GM21737 (cell line): ENCODE measurements at regions not wholly inside any gene's neighbourhood (a gene's known extent, or its start where the extent isn't known, plus 50 kb on each side); places are given as distances from the start of the nearest gene placed in this dataset.
"Not testable (repeated sequence)": the region's sequence is repeated elsewhere in the genome, so short reads cannot be mapped to it uniquely, and the experiment has no call there.

Experiments
- ATAC-seq: cut with Tn5 transposase; IDR thresholded peaks from one replicate; pipeline ENCODE4 v1.9.1; 2021; ENCODE audit warnings: mild to moderate bottlenecking, moderate library complexity; ENCODE audit not compliant: unreplicated experiment

- no peak for ATAC-seq
These were observed 121.2 kb upstream of the RANBP3L start for GRCh38 chr5:36422952-36423351.

- no peak for ATAC-seq
These were observed 122.0 kb upstream of the RANBP3L start for GRCh38 chr5:36423578-36424307.

GRCh38 chr5:36426070-36426469, 124.4 kb upstream of the RANBP3L start:
- not testable (repeated sequence) for ATAC-seq

- ATAC-seq, result no peak
These were observed 133.8 kb upstream of the RANBP3L start for GRCh38 chr5:36435516-36435915.

- no peak for ATAC-seq
These were observed 134.6 kb upstream of the RANBP3L start for GRCh38 chr5:36436306-36436705.

GRCh38 chr5:36438765-36439561, 137.3 kb upstream of the RANBP3L start:
- ATAC-seq, result no peak

- no peak for ATAC-seq
These were observed 138.6 kb upstream of the RANBP3L start for GRCh38 chr5:36440300-36440699.

- ATAC-seq, result no peak
These were observed 139.6 kb upstream of the RANBP3L start for GRCh38 chr5:36441280-36441679.

- no peak for ATAC-seq
These were observed 140.7 kb upstream of the RANBP3L start for GRCh38 chr5:36442352-36442751.

GRCh38 chr5:36442796-36443195, 141.1 kb upstream of the RANBP3L start:
- no peak for ATAC-seq

GRCh38 chr5:36443941-36444340, 142.2 kb upstream of the RANBP3L start:
- no peak for ATAC-seq

GRCh38 chr5:36444582-36445418, 143.1 kb upstream of the RANBP3L start:
- ATAC-seq, result no peak

GRCh38 chr5:36447776-36448175, 146.1 kb upstream of the RANBP3L start:
- no peak for ATAC-seq

- ATAC-seq, result no peak
These were observed 148.7 kb upstream of the RANBP3L start for GRCh38 chr5:36450229-36451014.

- ATAC-seq, result no peak
These were observed 150.8 kb upstream of the RANBP3L start for GRCh38 chr5:36452424-36453006.

GRCh38 chr5:36457511-36458270, 148.7 kb upstream of the SLC1A3 start:
- ATAC-seq, result no peak

- no peak for ATAC-seq
These were observed 147.7 kb upstream of the SLC1A3 start for GRCh38 chr5:36458746-36459145.

- ATAC-seq, result no peak
These were observed 146.9 kb upstream of the SLC1A3 start for GRCh38 chr5:36459176-36460135.
